SU-DHL-6 (cell line): ENCODE measurements at regions not wholly inside any gene's neighbourhood (a gene's known extent, or its start where the extent isn't known, plus 50 kb on each side); places are given as distances from the start of the nearest gene placed in this dataset.

Experiments
- CTCF ChIP-seq: fragments of 200-600 bp; sonication (generic); IDR thresholded peaks from one replicate; pipeline ENCODE4 v1.5.1; 2017; ENCODE audit warnings: antibody characterized with exemption, mild to moderate bottlenecking, low read length, moderate library complexity; ENCODE audit not compliant: insufficient read depth, poor library complexity, severe bottlenecking
- EZH2phosphoT487 ChIP-seq: fragments of 200-600 bp; sonication (generic), shearing (Covaris generic); conservative IDR thresholded peaks from 2 replicates; pipeline ENCODE4 v1.6.1; 2018; ENCODE audit warnings: mild to moderate bottlenecking, antibody characterized with exemption, low read length, moderate library complexity, mixed read lengths

DNA sequence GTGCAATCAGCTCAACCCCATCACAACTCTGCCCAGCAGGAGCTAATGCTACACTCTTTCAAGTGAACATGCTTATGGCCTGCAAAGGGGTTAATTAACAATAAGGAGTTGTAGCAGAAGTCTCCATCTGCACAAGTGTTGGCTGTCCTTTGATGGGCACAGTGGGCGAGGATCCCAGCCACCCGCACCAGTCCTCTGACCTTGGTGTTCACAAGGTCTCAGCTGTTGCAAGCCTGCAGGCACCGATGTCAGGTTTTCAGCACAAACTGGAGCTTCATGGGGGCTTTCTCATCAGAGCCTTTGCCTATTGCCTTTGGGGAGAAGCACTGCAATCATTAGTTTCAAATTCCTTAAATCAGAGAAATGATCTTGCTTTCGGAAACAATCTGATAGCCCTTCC, 60.9 kb upstream of the TMEM178A start:
- TF ChIP-seq CTCF (no peak), EZH2phosphoT487 (no peak)
